ENCODE measurements at regions not wholly inside any gene's neighbourhood (a gene's known extent, or its start where the extent isn't known, plus 50 kb on each side); places are given as distances from the start of the nearest gene placed in this dataset.

DNA sequence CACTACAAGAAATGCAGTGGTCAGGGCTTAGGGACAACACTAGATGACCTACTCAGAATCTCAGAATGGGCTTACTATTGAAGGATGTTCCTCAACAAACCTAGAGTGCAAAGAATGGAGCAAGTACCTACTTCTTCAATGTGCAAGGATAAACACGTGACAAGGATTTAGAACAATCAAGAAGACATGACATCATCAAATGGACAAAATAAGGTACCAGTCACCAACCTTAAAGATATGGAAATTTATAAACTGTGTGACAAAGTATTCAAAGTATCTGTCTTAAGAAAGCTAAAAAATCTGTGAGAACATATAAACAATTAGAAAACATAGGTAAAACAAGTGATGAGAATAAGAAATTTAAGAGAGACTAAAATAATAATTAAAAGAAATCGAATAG, 656.1 kb downstream of the ZWINT start:
- TF ChIP-seq, protein P1, sequence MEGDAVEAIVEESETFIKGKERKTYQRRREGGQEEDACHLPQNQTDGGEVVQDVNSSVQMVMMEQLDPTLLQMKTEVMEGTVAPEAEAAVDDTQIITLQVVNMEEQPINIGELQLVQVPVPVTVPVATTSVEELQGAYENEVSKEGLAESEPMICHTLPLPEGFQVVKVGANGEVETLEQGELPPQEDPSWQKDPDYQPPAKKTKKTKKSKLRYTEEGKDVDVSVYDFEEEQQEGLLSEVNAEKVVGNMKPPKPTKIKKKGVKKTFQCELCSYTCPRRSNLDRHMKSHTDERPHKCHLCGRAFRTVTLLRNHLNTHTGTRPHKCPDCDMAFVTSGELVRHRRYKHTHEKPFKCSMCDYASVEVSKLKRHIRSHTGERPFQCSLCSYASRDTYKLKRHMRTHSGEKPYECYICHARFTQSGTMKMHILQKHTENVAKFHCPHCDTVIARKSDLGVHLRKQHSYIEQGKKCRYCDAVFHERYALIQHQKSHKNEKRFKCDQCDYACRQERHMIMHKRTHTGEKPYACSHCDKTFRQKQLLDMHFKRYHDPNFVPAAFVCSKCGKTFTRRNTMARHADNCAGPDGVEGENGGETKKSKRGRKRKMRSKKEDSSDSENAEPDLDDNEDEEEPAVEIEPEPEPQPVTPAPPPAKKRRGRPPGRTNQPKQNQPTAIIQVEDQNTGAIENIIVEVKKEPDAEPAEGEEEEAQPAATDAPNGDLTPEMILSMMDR (IDR thresholded peaks at IDR 0.05; ENCODE audit: low read depth, low read length), result no peak
- H3K4me3 ChIP-seq (replicated peaks in 1 of 2; ENCODE audit: low read depth in 2 of 2, low read length in 2 of 2), result no peak overlapping the region
- no peak for DNase-seq (ENCODE audit: low read depth in 2 of 2)

DNA sequence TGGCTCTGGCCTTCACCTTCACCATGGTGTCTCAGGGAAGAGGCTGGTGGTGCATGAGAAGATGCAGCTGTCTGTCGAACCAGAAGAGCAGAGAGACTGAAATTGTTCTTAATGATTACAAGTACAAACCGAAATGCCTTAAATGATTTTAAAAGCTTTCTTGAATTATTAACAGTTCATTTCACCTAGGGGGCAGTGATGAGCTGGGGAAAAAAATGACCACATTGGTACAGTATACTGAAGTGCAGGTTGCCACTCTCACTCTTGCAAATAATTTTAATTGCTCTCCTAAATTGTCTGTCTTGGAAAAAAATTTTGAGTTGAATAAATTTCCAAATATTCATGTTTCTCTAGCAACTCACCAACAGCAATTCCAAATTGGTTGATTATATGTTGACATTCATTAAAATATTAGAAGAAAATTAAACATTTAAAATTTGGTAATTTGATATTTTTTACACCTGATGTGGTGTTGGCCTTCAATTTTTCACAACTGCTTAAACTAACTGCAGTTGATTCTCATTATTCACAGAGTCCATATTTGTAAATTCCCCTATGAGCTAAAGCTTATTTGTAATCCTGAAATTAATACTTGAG, 692.6 kb downstream of the ZWINT start:
- no peak overlapping the region for H3K4me3 ChIP-seq (replicated peaks in 1 of 2; ENCODE audit: low read depth in 2 of 2, low read length in 2 of 2)
- DNase-seq (ENCODE audit: low read depth in 2 of 2), result no peak
- TF ChIP-seq, protein P1 (IDR thresholded peaks at IDR 0.05; ENCODE audit: low read depth, low read length), result no peak

DNA sequence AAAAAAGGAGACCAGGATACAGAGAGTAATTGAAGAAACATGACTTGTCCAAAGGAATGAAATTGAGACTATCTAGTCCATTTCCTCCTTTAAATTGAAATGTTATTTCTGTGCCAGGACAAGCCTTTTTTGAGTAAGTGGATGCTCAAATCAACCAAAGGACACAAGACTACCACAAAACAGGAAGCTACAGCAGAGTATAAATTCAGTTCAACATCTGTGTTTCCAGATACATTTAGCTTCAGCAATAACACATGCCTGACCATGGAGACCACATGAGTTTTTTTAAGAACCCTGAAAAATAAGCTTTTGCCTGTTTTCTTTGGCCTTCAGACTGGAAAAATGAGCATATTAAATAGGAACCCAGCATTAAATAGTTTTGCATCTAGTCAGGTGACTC, 707.5 kb downstream of the ZWINT start:
- DNase-seq (ENCODE audit: low read depth in 2 of 2), result no peak
- no peak overlapping the region for H3K4me3 ChIP-seq (replicated peaks in 1 of 2; ENCODE audit: low read depth in 2 of 2, low read length in 2 of 2)

DNA sequence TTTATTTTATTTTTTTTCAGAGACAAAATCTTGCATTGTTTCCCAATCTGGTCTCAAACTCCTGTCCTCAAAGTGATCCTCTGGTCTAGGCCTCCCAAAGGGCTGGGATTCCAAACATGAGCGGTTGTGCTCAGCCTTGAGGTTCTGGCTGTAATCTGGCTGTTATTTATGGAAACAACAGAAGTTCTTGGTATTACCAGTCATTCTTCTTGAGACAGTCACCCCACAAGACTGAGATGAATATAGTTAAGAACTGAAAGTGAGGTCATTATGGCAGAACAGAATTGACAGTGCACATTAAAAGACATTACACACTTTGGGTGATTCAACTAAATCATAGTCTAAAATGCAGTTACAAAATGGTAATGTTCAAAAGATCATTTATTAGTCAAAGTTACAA, 719.5 kb downstream of the ZWINT start:
- TF ChIP-seq, protein P1 (IDR thresholded peaks at IDR 0.05; ENCODE audit: low read depth, low read length), result no peak
- no peak for DNase-seq (ENCODE audit: low read depth in 2 of 2)
- no peak overlapping the region for H3K4me3 ChIP-seq (replicated peaks in 1 of 2; ENCODE audit: low read depth in 2 of 2, low read length in 2 of 2)

More for the DNA sequence above, 707.5 kb downstream of the ZWINT start:
- TF ChIP-seq, protein P1 (IDR thresholded peaks at IDR 0.05; ENCODE audit: low read depth, low read length), result no peak

DNA sequence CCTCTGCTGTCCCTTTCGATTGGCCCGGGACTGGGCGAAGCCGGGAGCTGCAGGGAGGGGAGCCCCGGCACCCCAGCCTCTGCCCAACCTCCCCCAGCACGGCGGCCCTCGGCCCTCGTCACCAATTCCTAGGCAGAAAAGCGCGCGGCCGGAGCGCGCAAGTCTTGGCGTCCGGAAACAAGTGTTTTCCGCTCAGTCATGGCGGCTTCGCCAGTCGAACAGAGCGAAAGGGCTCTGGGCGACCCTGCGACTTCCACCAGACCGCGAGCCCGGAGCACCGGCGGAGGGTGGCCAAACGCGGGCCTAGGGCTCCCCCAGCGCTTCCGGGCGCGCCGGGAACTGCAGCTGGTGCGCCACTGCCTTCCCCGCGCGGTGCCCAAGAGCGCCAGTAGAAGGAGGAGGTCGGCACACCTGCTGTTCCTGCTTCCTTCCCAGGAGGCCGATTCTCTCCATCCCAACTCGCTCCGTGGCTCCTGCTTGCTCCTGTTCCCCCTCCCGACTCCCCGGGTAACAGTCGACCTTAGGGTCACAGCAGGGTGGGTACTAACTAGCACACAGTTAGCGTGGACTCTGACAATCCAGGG, 729.9 kb downstream of the ZWINT start:
- peak overlapping the region; percentile 30 to 47 for H3K4me3 ChIP-seq (replicated peaks in 1 of 2; ENCODE audit: low read depth in 2 of 2, low read length in 2 of 2)
- TF ChIP-seq, protein P1 (IDR thresholded peaks at IDR 0.05; ENCODE audit: low read depth, low read length), result peak; percentile 36
- DNase-seq (ENCODE audit: low read depth in 2 of 2), result peak; percentile 18 to 23

DNA sequence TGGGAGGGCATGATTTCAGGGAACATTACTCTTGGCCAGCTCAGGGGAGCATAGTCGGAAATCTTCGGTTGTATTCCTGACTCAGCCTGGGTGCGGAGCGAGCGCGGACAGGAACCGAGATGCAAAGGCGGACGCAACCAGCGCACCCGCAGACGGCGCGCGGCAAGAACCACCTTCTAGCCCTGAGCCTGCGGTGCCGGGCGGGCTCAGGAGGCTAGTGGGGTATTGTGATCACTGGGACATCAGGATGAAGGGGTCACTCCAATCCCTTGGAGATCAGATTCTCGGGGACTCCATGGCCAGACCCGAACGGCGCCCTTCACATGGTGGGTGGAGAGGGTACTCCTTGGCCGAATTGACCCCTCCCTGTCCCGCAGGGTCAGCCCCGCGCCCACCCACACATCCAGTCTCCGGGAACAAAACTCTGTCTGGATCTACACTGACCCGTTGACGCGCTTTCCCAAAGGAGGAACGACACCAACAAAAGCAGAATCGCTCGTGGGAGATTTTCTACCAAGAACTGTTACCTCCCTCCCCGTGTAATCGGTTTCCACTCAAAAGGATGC, 730.5 kb downstream of the ZWINT start:
- TF ChIP-seq, protein P1 (IDR thresholded peaks at IDR 0.05; ENCODE audit: low read depth, low read length), result no peak
- DNase-seq (ENCODE audit: low read depth in 2 of 2), result no peak
- peak overlapping the region; percentile 30 to 47 for H3K4me3 ChIP-seq (replicated peaks in 1 of 2; ENCODE audit: low read depth in 2 of 2, low read length in 2 of 2)

Measured in cardiac fibroblast (primary cell).